HG02678 (cell line): ENCODE measurements at regions not wholly inside any gene's neighbourhood (a gene's known extent, or its start where the extent isn't known, plus 50 kb on each side); places are given as distances from the start of the nearest gene placed in this dataset.
"Not testable (repeated sequence)": the region's sequence is repeated elsewhere in the genome, so short reads cannot be mapped to it uniquely, and the experiment has no call there.

Experiments
- ATAC-seq: cut with Tn5 transposase; IDR thresholded peaks from one replicate; pipeline ENCODE4 v1.9.1; 2021; ENCODE audit warnings: mild to moderate bottlenecking, moderate library complexity; ENCODE audit not compliant: unreplicated experiment

- not testable (repeated sequence) for ATAC-seq
Measured at GRCh38 chr1:157328120-157328519, 189.9 kb upstream of the ETV3 start.

GRCh38 chr1:157326173-157326859 lies 188.1 kb upstream of the ETV3 start:
- no peak for ATAC-seq

- no peak for ATAC-seq
Measured at GRCh38 chr1:157325220-157325619, 187.0 kb upstream of the ETV3 start.

GRCh38 chr1:157321972-157322371 lies 183.8 kb upstream of the ETV3 start:
- not testable (repeated sequence) for ATAC-seq

GRCh38 chr1:157319567-157319966 lies 181.4 kb upstream of the ETV3 start:
- no peak for ATAC-seq

GRCh38 chr1:157317229-157317628 lies 179.0 kb upstream of the ETV3 start:
- ATAC-seq = not testable (repeated sequence)

- ATAC-seq = no peak
Measured at GRCh38 chr1:157315544-157315943, 177.3 kb upstream of the ETV3 start.

GRCh38 chr1:157314408-157314807 lies 176.2 kb upstream of the ETV3 start:
- ATAC-seq = no peak

- ATAC-seq = no peak
Measured at GRCh38 chr1:157313240-157313807, 175.1 kb upstream of the ETV3 start.

- ATAC-seq = no peak
Measured at GRCh38 chr1:157312082-157312812, 174.1 kb upstream of the ETV3 start.

- no peak for ATAC-seq
Measured at GRCh38 chr1:157311730-157312081, 173.5 kb upstream of the ETV3 start.

- ATAC-seq = not testable (repeated sequence)
Measured at GRCh38 chr1:157310805-157311729, 172.9 kb upstream of the ETV3 start.

- no peak for ATAC-seq
Measured at GRCh38 chr1:157310401-157310800, 172.2 kb upstream of the ETV3 start.

GRCh38 chr1:157307491-157307890 lies 169.3 kb upstream of the ETV3 start:
- peak; percentile 86 for ATAC-seq

GRCh38 chr1:157306896-157307295 lies 168.7 kb upstream of the ETV3 start:
- ATAC-seq = no peak

GRCh38 chr1:157304271-157304670 lies 166.1 kb upstream of the ETV3 start:
- ATAC-seq = no peak

GRCh38 chr1:157302724-157303123 lies 164.5 kb upstream of the ETV3 start:
- ATAC-seq = no peak

GRCh38 chr1:157302199-157302497 lies 164.0 kb upstream of the ETV3 start:
- no peak for ATAC-seq

- no peak for ATAC-seq
Measured at GRCh38 chr1:157301477-157302198, 163.4 kb upstream of the ETV3 start.

- ATAC-seq = not testable (repeated sequence)
Measured at GRCh38 chr1:157294387-157295145, 156.4 kb upstream of the ETV3 start.
